NAMALWA (cell line): ENCODE measurements at regions not wholly inside any gene's neighbourhood (a gene's known extent, or its start where the extent isn't known, plus 50 kb on each side); places are given as distances from the start of the nearest gene placed in this dataset.
A peak's percentile ranks its signal among the peaks of the same experiment; 100 is the strongest.

Experiments used
- DNase-seq: peaks from one replicate; pipeline ENCODE4 v3.0.0-alpha.2; 2015; ENCODE audit warnings: low spot score

GRCh38 chr4:115331241-115331640, 217.8 kb upstream of the NDST4 start:
- no peak for DNase-seq

- DNase-seq, result no peak
Observed at GRCh38 chr4:115325836-115326235, 212.4 kb upstream of the NDST4 start.

GRCh38 chr4:115323106-115323707, 209.8 kb upstream of the NDST4 start:
- DNase-seq, result no peak

- DNase-seq, result no peak
Observed at GRCh38 chr4:115315182-115315581, 201.8 kb upstream of the NDST4 start.

GRCh38 chr4:115310641-115311040, 197.2 kb upstream of the NDST4 start:
- no peak for DNase-seq

GRCh38 chr4:115294717-115295116, 181.3 kb upstream of the NDST4 start:
- no peak for DNase-seq

- DNase-seq, result no peak
Observed at GRCh38 chr4:115293093-115293462, 179.7 kb upstream of the NDST4 start.

GRCh38 chr4:115292320-115293092, 179.1 kb upstream of the NDST4 start:
- DNase-seq, result peak; percentile 31

GRCh38 chr4:115287426-115287825, 174.0 kb upstream of the NDST4 start:
- DNase-seq, result no peak

GRCh38 chr4:115279330-115279729, 165.9 kb upstream of the NDST4 start:
- peak; percentile 16 for DNase-seq

- DNase-seq, result no peak
Observed at GRCh38 chr4:115278830-115279229, 165.4 kb upstream of the NDST4 start.

GRCh38 chr4:115275615-115276014, 162.2 kb upstream of the NDST4 start:
- DNase-seq, result peak; percentile 15

- DNase-seq, result peak; percentile 48
Observed at GRCh38 chr4:115274545-115274944, 161.1 kb upstream of the NDST4 start.

GRCh38 chr4:115272594-115272993, 159.2 kb upstream of the NDST4 start:
- DNase-seq, result no peak

- no peak for DNase-seq
Observed at GRCh38 chr4:115272185-115272584, 158.8 kb upstream of the NDST4 start.

- no peak for DNase-seq
Observed at GRCh38 chr4:115260195-115260594, 146.8 kb upstream of the NDST4 start.

- no peak for DNase-seq
Observed at GRCh38 chr4:115259642-115260041, 146.2 kb upstream of the NDST4 start.

GRCh38 chr4:115249808-115250207, 136.4 kb upstream of the NDST4 start:
- DNase-seq, result no peak

GRCh38 chr4:115234405-115235093, 121.1 kb upstream of the NDST4 start:
- peak; percentile 65 for DNase-seq

GRCh38 chr4:115233600-115233999, 120.2 kb upstream of the NDST4 start:
- no peak for DNase-seq

- DNase-seq, result peak; percentile 11
Observed at GRCh38 chr4:115229873-115230272, 116.5 kb upstream of the NDST4 start.

GRCh38 chr4:115228851-115229250, 115.4 kb upstream of the NDST4 start:
- no peak for DNase-seq

GRCh38 chr4:115222061-115222460, 108.6 kb upstream of the NDST4 start:
- no peak for DNase-seq
